Epithelial cell of esophagus (primary cell): ENCODE measurements at regions not wholly inside any gene's neighbourhood (a gene's known extent, or its start where the extent isn't known, plus 50 kb on each side); places are given as distances from the start of the nearest gene placed in this dataset.
A peak's percentile ranks its signal among the peaks of the same experiment; 100 is the strongest.

Experiments
- DNase-seq: peaks from one replicate; pipeline ENCODE4 v3.0.0; 2010; ENCODE audit warnings: low read depth
- H3K4me3 ChIP-seq: 2 replicates; pipeline ENCODE4 v1.5.1; 2011; ENCODE audit warnings: mild to moderate bottlenecking, low read length, control low read depth
- TF ChIP-seq, protein P1 (sequence below): IDR thresholded peaks from 2 replicates; pipeline ENCODE4 v1.5.1; 2011; ENCODE audit warnings: low read depth, mild to moderate bottlenecking, low read length, control low read depth, inconsistent platforms; ENCODE audit not compliant: insufficient read depth; ENCODE audit errors: missing control alignments

DNA sequence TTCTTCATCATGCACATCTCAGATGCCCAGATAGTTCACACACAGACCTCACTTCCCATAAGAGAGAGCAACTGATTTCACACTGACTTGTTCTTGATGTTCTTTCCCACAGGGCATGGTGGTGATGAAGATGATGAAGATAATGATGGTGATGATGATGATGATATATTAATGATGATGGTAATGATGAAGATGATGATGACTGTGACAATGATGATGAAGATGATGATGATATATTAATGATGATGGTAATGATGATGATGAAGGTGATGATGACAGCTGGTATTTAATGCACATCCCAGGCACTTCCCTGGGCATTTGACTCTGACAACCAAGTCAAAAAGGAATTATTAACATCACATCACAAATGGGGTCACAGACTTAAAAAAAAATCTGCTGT lies 225.2 kb downstream of the MAF start:
- TF ChIP-seq, protein P1, sequence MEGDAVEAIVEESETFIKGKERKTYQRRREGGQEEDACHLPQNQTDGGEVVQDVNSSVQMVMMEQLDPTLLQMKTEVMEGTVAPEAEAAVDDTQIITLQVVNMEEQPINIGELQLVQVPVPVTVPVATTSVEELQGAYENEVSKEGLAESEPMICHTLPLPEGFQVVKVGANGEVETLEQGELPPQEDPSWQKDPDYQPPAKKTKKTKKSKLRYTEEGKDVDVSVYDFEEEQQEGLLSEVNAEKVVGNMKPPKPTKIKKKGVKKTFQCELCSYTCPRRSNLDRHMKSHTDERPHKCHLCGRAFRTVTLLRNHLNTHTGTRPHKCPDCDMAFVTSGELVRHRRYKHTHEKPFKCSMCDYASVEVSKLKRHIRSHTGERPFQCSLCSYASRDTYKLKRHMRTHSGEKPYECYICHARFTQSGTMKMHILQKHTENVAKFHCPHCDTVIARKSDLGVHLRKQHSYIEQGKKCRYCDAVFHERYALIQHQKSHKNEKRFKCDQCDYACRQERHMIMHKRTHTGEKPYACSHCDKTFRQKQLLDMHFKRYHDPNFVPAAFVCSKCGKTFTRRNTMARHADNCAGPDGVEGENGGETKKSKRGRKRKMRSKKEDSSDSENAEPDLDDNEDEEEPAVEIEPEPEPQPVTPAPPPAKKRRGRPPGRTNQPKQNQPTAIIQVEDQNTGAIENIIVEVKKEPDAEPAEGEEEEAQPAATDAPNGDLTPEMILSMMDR, result no peak
- no peak for DNase-seq
- no peak overlapping the region for H3K4me3 ChIP-seq

DNA sequence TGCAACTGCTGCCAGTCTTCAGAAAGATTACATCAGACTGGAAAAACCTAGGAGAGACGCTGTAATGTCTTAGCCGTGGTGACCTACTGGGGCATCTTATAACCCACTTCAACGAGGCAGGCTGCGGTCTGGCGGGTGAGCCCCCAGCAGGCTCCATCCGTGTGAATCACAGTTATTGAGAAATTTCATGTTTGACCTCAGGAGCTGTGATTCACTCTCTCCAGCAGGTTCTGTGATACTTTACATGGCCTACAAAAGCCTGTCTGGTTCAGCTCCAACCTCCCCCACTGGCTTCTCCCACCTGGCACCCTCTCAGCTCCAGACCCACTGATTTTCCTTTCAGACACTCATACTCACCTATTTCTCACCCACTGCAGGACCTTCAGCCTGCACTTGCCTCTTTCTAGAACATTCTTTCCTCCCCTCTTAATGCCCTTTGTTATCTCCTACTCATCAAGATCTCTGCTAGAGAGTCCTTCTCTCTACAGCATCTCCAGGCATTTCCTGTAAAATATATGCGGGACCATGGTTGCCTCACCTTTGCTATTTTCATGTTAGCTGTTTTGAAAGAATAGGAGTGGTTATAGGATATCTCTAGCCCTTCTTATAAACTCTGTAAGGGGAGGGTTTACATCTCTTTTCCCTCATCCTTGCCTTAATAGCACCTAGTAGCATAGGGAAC lies 227.9 kb downstream of the MAF start:
- DNase-seq, result peak; percentile 35
- H3K4me3 ChIP-seq, result no peak overlapping the region
- TF ChIP-seq, protein P1, result no peak

DNA sequence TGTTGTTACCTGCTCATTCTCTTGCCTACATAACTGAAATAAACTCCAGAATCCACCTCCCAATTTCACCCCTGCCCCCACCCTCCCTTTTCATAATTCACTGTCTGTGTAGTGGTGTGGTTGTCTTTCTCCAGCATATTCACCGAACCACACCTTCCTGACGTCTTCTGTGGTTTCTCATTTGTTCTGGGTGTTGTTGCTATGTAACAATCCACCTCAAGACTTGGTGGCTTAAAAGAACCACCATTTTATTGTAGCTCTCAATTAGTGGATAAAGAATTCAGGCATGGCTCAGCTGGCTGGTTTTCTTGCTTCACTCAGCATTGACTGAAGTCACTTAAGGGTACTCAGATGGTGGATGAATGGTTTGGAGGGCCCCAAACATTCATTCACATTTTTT lies 229.8 kb downstream of the MAF start:
- TF ChIP-seq, protein P1, result no peak
- no peak for DNase-seq
- H3K4me3 ChIP-seq, result no peak overlapping the region

DNA sequence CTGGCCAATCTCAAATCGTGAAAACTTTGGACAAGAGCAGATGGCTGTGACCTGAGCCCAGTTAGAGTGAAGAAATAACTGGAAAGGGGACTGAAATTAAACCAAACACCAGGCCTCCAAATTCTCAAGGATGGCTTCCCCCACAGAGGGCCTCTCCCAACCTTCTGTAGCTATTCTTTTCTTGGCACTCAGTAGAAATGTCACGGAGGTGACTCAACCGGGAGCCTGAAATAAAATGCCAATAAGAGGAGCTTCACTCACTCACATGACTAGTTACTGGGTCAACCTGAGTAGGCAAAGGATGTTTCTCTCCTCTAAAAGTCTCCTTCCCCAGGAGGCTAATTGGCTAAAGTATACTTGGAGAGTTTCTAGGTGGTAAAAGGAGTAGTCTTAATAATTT lies 230.7 kb downstream of the MAF start:
- no peak overlapping the region for H3K4me3 ChIP-seq
- TF ChIP-seq, protein P1, result no peak
- no peak for DNase-seq

DNA sequence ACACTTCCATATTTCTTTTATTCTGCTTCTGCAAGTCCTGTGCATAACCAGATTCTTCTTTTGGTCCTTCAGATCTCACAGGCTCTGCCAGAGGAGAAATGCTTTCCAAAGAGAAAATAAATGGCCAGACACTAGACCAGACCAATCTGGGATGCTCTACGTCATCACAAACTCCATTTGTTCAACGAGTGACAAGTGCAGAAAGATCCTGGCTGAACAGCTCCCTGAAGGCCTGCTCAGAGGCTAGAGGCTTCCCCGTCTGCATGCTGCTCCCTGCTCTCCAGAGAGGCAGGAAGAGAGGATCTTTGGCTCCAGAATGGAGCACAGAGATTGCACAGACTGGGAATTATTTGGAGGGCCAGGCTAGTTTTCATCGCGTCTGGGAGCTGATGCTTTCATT lies 232.7 kb downstream of the MAF start:
- no peak overlapping the region for H3K4me3 ChIP-seq
- TF ChIP-seq, protein P1, result no peak

DNA sequence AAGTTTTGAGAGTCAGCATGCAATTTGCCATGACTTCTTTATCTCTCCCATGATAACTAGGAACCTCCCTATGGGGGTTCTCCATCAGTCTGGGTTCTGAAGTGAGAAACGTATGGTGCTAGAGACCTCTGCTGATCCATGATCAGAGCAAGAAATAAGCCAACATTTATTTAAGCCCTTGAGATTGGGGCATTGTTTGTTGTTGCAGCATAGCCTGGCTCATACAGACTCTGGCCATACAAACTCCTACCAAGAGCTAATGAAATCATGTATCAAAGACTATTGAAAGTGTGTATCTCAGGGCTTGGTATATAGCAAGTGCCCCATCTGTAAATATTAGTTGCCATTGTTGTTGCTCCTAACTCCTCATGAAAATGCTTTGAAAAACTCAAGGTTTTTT lies 233.9 kb downstream of the MAF start:
- no peak for DNase-seq
- TF ChIP-seq, protein P1, result no peak
- no peak overlapping the region for H3K4me3 ChIP-seq

More for the DNA sequence above, 232.7 kb downstream of the MAF start:
- DNase-seq, result no peak

DNA sequence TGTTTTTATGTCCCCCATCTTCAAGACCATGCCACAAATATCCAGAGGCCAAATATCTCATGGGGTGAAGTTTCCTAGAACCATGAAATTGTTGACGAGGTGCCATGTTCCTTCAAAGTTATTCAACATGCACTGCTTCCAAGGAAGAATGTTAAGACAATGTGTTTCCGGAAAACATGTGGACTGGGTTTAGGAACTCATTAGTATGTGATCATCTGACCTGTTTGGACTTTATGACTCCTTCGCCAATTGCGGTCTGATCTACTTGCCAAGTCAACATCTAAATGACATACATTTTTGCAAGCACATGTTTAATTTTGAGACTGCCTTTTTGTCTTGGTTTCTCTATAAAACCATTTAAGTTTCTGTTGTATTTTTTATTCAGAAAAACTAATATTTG lies 234.8 kb downstream of the MAF start:
- TF ChIP-seq, protein P1, result no peak
- H3K4me3 ChIP-seq, result no peak overlapping the region
- DNase-seq, result no peak
